Left lung (tissue), 4 donors: ENCODE measurements at regions not wholly inside any gene's neighbourhood (a gene's known extent, or its start where the extent isn't known, plus 50 kb on each side); places are given as distances from the start of the nearest gene placed in this dataset.

Experiments used
- ATAC-seq: fragments of 200-7000 bp; cut with Tn5 transposase; one replicate; pipeline ENCODE4 v1.9.1; 2020; ENCODE audit warnings: moderate library complexity
- DNase-seq, 4 donors: peaks; one replicate each; pipeline ENCODE4 v3.0.0-alpha.2; 2013 to 2020
- H3K27ac ChIP-seq, 2 donors: fragments of 200-600 bp; sonication (generic) in 1 of 2; one replicate each; pipeline versions ENCODE4 v1.5.0 to v1.8.0; 2020 to 2021
- H3K27me3 ChIP-seq, 2 donors: fragments of 200-600 bp; sonication (generic) in 1 of 2; one replicate each; pipeline versions ENCODE4 v1.5.0 to v1.8.0; 2020 to 2021
- H3K36me3 ChIP-seq, 2 donors: fragments of 200-600 bp; sonication (generic) in 1 of 2; one replicate each; pipeline versions ENCODE4 v1.5.0 to v1.8.0; 2020 to 2021
- H3K4me1 ChIP-seq, 2 donors: fragments of 200-600 bp; one replicate each; pipeline ENCODE4 v1.8.0; 2021
- H3K4me3 ChIP-seq, 2 donors: fragments of 200-600 bp; sonication (generic) in 1 of 2; one replicate each; pipeline versions ENCODE4 v1.5.0 to v1.8.0; 2020 to 2021; ENCODE audit warnings: mild to moderate bottlenecking in 1 of 2
- H3K9me3 ChIP-seq, 2 donors: fragments of 200-600 bp; sonication (generic) in 1 of 2; one replicate each; pipeline versions ENCODE4 v1.5.0 to v1.8.0; 2020 to 2021
- intact Hi-C, 2 donors: fragments of 100-400 bp; cut with DNase I; formaldehyde crosslinking; loops; one replicate each; pipeline versions ENCODE4 v1.11.2 to v1.14.2; 2022
- TF ChIP-seq, protein P1 (sequence below), 2 donors: fragments of 200-600 bp; sonication (generic) in 1 of 2; IDR thresholded peaks; one replicate each; pipeline versions ENCODE4 v1.5.0 to v1.8.0; 2021; ENCODE audit warnings: antibody characterized with exemption in 2 of 2
- donor health status: DM: no; HTN: yes; CAD: no.
- donor health status: DM: no; HTN: no; CAD: no.

DNA sequence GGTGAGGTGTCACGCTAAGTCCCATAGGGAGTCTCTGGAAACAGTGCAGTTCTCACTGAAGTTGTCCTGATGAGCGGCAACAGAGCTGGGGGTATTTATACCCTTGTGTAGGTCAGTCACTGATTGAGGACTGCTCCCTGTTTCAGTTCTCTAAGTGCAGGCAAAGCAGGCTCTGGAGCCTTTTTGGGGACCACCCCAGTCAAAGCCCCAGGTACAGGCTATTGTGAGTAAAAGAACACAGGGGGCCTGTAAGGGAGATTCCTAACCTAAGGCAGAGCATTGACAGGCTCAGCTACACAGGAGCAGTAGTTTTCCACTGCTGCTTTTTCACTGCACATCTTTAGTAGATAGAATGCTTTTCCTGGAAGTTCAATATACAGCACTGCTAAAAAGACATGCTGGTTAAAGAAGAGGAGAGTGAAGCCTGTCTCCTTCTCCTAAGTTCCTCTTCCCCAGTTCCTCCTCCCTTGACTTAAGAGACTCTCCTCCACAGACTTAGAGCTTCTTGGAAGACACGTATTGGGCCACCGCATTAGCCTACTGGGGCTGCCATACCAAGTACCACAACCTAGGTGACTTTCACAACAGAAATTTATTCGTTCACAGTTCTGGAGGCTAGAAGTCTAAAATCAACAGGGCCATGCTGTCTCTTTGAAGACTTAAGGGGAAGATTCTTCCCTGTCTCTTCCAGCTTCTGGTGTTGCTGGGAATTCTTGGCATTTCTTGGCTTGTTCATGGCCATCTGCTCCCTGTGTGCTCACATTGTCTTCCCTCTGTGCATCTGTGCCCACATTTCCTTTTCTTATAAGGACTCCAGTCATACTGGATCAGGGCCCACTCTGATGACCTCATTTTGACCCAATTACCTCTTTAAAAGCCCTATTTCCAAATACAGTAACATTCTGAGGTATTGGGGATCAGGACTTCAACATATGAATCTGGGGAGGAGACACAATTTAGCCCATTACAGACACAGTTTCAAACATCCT is 221.0 kb downstream of the ESM1 start:
- ATAC-seq, result no peak
- Histone ChIP-seq H3K36me3 (no peaks in the 10 kb centered on the region), H3K9me3 (no peaks in the 10 kb centered on the region), H3K4me3 (no peak overlapping the region), H3K27ac (no peak overlapping the region), H3K4me1 (peaks cover 0 to 2% of the 10 kb centered on the region in 2 donors), H3K27me3 (no peaks in the 10 kb centered on the region)
- intact Hi-C loops, result no loop called here
- DNase-seq, result no peak
- TF ChIP-seq, protein P1, sequence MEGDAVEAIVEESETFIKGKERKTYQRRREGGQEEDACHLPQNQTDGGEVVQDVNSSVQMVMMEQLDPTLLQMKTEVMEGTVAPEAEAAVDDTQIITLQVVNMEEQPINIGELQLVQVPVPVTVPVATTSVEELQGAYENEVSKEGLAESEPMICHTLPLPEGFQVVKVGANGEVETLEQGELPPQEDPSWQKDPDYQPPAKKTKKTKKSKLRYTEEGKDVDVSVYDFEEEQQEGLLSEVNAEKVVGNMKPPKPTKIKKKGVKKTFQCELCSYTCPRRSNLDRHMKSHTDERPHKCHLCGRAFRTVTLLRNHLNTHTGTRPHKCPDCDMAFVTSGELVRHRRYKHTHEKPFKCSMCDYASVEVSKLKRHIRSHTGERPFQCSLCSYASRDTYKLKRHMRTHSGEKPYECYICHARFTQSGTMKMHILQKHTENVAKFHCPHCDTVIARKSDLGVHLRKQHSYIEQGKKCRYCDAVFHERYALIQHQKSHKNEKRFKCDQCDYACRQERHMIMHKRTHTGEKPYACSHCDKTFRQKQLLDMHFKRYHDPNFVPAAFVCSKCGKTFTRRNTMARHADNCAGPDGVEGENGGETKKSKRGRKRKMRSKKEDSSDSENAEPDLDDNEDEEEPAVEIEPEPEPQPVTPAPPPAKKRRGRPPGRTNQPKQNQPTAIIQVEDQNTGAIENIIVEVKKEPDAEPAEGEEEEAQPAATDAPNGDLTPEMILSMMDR (IDR thresholded peaks at IDR 0.05), result no peak

DNA sequence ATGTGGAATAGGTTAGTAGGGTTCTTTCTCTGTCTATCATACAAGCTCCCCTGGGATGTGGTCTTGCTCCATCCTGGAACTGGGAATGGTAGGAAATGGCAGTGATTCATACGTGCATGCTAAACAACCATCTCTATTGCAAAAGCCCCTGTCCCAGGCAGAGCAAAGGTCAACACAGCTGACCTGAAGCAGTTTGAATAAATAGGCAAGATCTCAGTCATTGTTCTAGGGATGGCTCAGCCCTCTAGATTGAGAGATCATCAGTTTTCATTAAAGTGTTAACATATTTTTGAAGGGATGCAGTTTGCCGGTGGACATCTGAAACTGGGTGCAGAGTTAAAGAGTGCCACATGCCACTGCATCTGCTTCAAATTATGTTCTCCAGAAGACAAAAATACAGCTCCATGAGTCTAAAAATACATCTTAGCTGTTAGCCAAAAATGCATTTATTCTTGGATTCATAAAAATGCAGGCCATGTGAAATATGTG is 224.1 kb downstream of the ESM1 start:
- ATAC-seq (peak; percentile 16), DNase-seq (no peak)
- Histone ChIP-seq H3K36me3 (no peaks in the 10 kb centered on the region), H3K4me1 (peaks cover 0 to 7% of the 10 kb centered on the region in 2 donors), H3K27me3 (no peaks in the 10 kb centered on the region), H3K9me3 (no peaks in the 10 kb centered on the region), H3K27ac (no peak overlapping the region), H3K4me3 (no peak overlapping the region)
- TF ChIP-seq, protein P1 (IDR thresholded peaks at IDR 0.05), result no peak
- intact Hi-C loops, result no loop called here

DNA sequence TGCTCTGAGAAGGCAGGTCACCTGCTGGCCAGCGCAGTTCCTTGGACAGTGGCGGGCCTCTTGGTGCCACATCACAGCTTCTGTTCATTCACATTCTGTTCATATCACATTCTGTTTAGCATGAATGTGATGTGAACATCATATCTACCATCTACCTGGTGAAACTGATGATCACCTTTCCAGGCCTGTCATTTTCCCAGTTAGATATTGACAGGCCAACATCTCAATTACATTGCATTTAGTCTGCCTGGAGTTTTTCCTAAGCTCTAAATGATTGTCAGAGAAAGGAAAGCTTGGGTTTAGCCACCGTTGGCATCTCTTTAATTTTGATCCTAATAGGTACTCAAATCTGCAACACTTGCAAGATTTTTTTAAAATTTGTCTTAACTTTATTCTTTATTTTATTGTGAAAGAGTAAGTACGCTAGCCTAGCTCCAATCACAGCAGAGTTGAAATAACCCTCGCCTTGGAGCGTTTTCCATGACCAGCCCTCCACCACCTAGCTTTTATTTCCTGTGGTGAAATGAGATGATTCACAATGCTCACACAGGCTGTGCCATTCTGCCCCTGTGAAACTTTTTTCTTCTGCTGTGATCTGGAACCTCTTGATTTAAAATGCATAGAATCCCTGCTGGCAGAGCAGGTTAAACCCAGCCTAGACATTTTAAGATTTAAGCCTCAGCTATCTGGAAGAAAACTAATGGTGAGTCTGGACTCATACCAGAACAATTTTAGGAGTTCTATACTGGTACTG is 225.0 kb downstream of the ESM1 start:
- intact Hi-C loops, result no loop called here
- peaks cover 0 to 9% of the 10 kb centered on the region in 2 donors for H3K4me1 ChIP-seq
- H3K4me3 ChIP-seq, result no peak overlapping the region
- H3K36me3 ChIP-seq, result no peaks in the 10 kb centered on the region
- no peak for ATAC-seq
- no peak for DNase-seq
- no peaks in the 10 kb centered on the region for H3K27me3 ChIP-seq
- TF ChIP-seq, protein P1 (IDR thresholded peaks at IDR 0.05), result no peak
- H3K27ac ChIP-seq, result no peak overlapping the region
- H3K9me3 ChIP-seq, result no peaks in the 10 kb centered on the region

DNA sequence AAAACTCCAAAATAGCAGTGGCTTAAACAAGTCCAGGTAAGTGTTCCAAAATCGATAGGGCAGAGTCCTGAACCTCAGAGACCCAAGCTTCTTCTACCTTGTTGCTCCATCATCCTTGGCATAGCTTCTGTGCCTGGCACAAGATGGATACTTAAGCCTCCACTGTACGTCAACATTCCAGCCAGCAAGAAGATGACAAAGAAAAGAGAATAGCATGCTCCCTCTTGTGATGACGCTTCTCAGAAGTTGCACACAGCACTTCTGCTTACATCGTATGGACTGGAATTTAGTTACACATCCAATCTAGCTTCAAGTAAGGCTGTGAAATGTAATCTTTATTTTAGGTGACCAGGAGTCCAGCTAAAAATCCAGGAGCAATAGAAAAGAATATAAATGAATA is 227.4 kb downstream of the ESM1 start:
- Histone ChIP-seq H3K36me3 (no peaks in the 10 kb centered on the region), H3K4me1 (peaks cover 0 to 6% of the 10 kb centered on the region in 2 donors), H3K9me3 (no peaks in the 10 kb centered on the region), H3K27me3 (no peaks in the 10 kb centered on the region), H3K4me3 (no peak overlapping the region), H3K27ac (no peak overlapping the region)
- ATAC-seq (no peak), DNase-seq (no peak)
- intact Hi-C loops, result no loop called here
- TF ChIP-seq, protein P1 (IDR thresholded peaks at IDR 0.05), result no peak

DNA sequence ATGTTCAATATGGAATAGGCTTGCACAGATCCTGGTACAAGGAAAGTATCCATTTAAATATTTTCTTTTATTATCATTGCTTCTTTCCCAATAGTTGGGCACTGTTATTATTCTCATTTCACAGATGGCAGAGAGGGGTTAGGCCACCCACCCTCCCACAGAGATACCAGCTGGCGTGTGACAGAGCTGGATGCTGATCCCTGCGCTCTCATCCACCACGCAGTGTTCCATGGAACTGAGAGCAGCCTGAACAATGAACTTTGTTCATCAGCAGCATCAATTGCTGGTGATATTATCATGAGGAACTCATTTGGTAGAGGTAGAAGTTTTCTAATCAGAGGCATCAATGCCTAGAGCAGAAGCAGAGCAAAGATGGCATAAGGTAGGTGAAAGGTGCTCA is 227.9 kb downstream of the ESM1 start:
- DNase-seq, result no peak
- H3K27ac ChIP-seq, result no peak overlapping the region
- no peaks in the 10 kb centered on the region for H3K36me3 ChIP-seq
- intact Hi-C loops, result no loop called here
- no peak for ATAC-seq
- H3K4me1 ChIP-seq, result peaks cover 0 to 6% of the 10 kb centered on the region in 2 donors
- no peak overlapping the region for H3K4me3 ChIP-seq
- no peaks in the 10 kb centered on the region for H3K9me3 ChIP-seq
- H3K27me3 ChIP-seq, result no peaks in the 10 kb centered on the region
- TF ChIP-seq, protein P1 (IDR thresholded peaks at IDR 0.05), result no peak
